GM13977 (cell line): ENCODE measurements at regions not wholly inside any gene's neighbourhood (a gene's known extent, or its start where the extent isn't known, plus 50 kb on each side); places are given as distances from the start of the nearest gene placed in this dataset.

ENCODE experiments used
- DNase-seq: peaks from one replicate; pipeline ENCODE4 v3.0.0; 2012; ENCODE audit warnings: low spot score
- in situ Hi-C: fragments of 300-500 bp; cut with MboI; formaldehyde crosslinking; loops from one replicate; pipeline ENCODE4 v1.12.0; 2022; ENCODE audit warnings: low sequenced_read_pairs, low pct_unique_long_range_greater_than_20kb, mixed read lengths, inconsistent platforms; ENCODE audit not compliant: unreplicated experiment
- TF ChIP-seq, protein P1 (sequence below): IDR thresholded peaks from 2 replicates; pipeline ENCODE4 v1.5.1; 2012; ENCODE audit warnings: mild to moderate bottlenecking, control low read depth; ENCODE audit not compliant: insufficient read depth; ENCODE audit errors: extremely low read depth, missing control alignments

DNA sequence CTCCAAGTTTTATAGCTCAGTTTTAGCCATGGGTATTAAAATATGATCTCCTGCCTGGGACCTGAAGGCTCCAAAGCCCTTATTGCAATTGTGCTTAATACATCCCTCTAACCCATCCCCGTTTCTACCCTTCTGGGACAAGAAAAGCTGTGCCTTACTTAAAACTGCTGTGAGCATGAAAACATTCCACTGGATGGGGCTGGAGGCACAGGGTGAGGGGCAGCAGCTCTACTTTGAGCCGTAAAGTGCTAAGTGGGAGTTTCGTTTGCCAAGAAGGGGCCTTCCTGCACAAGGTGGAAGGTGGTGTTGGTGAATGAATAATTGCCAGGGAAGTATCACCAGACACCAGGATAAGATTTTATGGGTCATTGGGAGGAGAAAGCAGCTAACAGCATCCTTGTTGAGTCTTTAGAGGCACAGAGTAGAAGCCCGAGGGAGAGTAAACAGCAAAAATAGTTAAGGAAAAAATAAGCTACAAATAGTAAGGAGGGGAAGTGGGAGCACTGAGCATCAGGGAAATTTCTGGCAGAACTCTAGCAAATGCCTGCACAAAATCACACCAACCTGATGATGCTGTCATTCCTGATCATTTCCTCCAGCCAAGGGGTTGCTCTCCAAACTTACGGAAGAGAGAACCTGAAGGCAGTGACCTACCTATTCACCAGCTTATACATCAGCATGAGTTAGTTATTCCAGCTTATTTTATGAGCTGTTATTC lies 218.4 kb downstream of the MREG start:
- DNase-seq = no peak
- in situ Hi-C loops = no loop called here
- TF ChIP-seq, protein P1, sequence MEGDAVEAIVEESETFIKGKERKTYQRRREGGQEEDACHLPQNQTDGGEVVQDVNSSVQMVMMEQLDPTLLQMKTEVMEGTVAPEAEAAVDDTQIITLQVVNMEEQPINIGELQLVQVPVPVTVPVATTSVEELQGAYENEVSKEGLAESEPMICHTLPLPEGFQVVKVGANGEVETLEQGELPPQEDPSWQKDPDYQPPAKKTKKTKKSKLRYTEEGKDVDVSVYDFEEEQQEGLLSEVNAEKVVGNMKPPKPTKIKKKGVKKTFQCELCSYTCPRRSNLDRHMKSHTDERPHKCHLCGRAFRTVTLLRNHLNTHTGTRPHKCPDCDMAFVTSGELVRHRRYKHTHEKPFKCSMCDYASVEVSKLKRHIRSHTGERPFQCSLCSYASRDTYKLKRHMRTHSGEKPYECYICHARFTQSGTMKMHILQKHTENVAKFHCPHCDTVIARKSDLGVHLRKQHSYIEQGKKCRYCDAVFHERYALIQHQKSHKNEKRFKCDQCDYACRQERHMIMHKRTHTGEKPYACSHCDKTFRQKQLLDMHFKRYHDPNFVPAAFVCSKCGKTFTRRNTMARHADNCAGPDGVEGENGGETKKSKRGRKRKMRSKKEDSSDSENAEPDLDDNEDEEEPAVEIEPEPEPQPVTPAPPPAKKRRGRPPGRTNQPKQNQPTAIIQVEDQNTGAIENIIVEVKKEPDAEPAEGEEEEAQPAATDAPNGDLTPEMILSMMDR = no peak

DNA sequence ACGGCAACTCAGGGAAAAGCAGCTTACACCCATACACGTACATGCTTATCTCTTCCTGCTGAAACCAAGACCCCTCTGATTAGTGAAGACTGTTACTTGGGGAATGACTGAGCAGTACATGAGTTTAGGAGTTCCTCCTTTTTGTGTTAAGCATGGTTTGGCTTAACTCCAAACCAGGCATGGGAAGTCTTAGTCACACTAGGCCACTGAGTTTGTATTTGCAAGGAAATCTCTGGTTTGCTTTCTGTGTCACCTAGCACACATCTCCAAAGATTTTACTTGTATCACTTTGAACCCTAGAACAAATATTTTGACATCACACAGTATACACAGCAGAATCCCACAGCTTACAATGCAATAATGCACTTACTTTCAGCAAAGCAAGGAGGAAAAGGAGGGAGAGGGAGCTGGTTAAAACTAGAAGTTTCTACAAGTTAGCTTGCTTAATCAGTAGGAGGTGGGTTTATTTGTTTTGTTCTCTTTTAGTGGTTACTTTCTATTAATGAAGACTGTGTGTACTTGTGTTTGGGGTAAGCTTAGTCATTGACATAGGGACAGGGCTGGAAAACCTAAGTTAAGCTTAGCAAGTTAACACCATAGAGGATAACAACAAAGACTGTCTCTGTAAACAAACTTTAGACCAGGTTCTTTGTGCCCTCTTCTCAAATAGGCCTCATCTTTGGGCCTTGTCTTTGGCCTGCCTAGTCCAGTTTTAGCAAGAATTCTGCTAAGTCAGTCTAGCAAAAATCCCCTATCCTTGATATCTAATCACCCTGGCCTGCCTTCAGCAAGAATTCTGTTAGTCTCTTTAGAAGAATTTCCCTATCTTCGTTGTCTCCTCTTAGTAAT lies 219.4 kb downstream of the MREG start:
- in situ Hi-C loops = no loop called here
- no peak for DNase-seq
- TF ChIP-seq, protein P1 = no peak

DNA sequence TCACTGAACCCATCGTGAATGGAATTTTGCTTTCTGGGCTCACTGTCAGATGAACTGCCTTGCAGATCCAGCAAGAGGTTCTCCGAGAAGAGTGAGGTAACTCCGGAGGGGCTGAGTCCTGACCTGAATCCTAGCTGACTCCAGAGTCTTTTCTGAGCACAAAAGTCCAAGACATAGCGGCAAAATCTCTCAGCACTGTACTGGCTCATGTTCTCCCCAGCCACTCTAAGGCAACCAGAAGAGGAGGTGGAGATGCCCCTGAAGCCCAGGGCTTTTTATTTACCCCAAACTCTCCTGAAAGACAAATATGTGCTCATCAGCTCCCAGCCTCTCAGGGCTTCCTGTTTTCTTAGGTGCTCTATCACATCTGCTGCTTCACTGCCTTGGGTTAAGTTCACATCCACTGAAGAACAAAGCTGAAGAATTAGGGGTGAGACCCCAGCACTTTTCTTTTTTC lies 221.8 kb downstream of the MREG start:
- in situ Hi-C loops = no loop called here
- DNase-seq = no peak
- TF ChIP-seq, protein P1 = no peak

DNA sequence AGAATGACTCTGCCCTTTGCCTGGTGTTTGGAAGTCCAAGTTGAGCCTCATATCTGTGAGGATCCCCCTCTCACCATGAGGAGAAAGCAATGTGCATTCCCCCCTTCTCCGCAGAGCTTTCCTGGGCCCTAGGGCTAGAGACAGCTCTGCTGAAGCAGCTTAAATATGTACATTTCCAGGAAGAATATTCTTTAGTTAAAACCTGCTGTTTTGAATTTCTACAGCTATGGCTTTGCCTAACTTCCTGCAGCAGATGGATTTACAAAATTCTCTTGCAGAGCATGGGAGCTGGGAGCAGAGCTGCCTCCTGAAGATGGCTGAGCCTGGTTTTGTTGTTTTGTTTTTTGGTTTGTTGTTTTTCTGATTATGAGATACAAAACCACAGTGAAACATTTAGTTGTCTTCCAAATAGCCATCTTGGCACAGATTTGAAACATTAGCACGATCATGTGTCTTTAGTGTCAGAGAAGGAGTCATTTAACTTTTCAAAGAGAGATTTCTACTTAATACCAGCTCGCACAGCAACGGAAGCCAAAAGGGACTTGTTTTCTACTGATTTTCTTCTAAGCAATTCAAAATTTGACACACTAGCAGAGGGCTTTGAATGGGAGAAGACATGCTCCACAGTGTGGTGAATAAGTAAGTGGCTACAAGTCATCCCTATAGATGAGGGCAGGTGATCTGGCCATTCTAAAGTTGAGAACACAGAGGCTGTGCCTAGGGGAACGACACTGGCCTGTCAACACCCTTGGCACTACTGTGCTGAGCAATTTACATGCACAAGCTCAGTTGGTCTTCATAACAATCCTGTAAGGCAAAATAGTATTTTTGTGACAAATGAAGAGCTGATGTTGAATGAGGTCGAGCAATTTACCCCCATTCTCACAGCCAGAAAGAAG lies 222.6 kb downstream of the MREG start:
- TF ChIP-seq, protein P1 = no peak
- in situ Hi-C loops = no loop called here

DNA sequence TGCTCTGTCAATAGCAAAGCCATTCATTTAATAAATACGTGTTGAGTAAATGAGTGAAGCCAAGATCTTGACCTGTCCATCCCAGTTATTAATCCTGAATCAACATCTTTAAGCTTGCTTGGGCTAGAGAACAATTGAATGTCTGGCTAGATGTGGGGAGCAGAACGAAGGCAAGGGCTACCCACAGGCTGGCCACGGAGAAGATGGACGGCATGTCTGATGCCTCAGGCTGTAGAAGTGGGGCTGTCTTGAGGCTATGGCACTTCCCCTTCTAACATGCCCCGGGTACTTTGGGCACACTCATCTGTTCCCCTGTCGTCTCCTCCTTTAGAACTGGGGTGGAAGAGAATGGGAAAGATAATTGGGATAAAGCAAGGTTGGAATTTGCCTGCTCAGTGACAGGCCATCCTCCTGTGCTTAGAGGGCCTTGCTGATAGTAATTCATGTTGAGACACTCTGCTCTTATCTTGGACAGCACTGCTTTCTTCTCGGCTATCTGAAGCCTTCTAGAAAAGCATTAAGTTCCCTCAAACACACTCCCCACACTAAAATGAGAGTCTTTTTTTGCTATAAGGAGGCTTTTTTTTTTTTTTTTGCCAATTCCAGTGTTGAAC lies 225.7 kb downstream of the MREG start:
- DNase-seq = no peak
- TF ChIP-seq, protein P1 = no peak

More for the DNA sequence above, 222.6 kb downstream of the MREG start:
- no peak for DNase-seq

DNA sequence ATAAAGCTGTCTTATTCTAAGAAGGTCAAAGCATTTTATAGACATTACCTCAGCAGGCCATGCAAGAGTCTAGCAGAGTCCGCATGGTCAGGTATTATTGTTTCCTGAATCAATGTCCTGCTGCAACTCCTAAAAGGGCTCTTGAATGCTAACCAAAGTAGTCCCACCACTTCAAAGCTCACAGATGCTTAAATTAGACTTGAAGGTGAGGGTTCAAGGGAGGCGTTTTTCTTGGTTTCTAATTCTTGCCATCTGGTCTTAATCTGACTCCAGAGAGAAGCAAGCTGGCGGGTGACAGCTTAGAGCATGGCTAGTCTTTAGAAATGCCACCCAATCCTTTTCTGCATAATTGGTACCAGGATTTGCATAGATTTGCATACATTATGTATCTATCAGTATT lies 226.3 kb downstream of the MREG start:
- in situ Hi-C loops = no loop called here
- DNase-seq = no peak
- TF ChIP-seq, protein P1 = no peak

More for the DNA sequence above, 225.7 kb downstream of the MREG start:
- in situ Hi-C loops = no loop called here
